HG03108 (cell line): ENCODE measurements at regions not wholly inside any gene's neighbourhood (a gene's known extent, or its start where the extent isn't known, plus 50 kb on each side); places are given as distances from the start of the nearest gene placed in this dataset.

Source experiments
- ATAC-seq: cut with Tn5 transposase; IDR thresholded peaks from one replicate; pipeline ENCODE4 v1.9.1; 2021; ENCODE audit warnings: moderate library complexity; ENCODE audit not compliant: unreplicated experiment

DNA sequence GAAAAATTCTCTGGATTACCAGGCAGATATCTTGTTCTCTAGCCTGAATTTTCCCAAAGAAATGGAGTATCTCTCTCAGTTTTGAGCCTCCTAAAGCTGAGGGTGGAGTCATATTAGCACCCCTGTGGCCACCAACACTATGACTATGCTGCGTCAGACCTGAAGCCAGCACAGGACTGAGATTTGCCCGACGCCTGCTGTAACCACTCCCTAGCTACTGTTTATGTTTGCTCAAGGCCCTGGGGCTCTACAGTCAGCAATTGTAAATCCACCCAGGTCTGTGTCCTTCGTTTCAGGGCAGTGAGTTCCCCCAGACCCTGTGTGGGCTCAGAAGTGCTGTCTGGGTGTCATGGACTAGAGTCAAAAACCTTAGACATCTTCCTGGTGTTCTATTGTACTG, 61.4 kb downstream of the ZXDA start:
- ATAC-seq: no peak

DNA sequence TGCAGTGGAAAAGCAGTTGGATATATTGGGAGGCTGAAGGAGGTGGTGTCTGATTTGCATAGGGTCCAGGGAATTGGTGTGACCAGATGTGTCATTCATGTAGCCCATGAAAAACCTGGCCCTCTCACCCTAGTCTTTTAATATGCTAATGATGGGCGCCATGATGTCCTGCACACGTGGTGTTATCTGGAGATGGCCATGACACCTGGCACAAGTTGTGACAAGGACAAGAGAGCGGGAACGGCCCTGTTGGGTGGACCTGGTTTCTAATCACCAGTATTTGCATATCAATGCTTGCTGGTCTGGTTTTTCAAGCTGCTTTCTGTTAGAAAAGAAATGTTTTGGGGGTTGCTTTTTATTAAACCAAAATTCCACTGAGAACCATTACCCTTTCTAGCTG, 87.4 kb downstream of the ZXDA start:
- no peak for ATAC-seq

DNA sequence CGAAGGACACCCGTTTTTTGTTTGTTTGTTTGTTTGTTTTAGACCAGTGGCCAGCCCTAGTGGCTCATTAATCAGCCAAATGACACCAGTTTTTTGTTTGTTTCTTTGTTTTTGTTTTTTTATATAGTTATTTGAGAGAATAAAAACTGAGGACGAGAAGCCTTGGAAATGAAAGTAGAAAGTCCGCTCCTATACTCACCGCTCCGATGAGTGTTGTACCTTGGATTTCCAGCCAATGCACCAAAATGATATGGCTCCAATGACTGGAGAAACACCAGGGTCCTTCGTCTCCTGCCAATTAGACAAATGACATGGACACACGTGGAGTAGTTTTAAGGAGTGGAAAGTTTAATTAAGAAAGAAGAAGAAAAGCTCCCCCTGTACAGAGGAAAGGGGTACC, 87.9 kb downstream of the ZXDA start:
- no peak for ATAC-seq

DNA sequence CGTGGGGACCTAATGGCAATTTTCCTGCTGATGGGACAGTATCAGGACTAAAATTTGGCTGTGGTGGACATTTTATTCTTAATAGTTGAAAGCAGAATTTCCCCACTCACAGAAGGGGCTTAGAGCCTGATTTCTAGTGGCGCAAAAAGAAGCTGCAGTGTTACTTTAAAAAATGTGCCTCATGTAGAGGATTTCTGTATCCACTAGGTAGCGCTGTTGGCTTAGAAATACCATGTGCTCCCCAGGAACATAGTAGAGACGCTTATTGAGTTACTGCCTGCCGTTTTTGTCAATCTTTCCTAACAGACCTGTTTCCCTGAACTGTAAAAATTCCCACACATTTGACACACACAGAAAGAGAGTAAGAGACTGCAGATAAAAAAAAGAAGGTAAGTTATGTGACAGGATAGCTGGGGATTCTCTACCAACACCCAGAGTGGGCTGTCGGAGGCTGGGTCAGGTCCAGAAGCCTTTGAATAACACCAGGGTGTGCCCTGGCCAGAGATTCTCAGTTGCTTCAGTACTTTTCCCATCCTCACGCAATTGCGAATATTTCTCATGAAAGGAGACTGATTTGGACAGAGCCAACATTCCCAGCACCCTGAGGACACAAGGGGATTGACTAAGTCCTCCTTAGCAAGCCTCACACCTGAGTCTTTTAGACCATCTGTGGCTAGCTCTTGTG, 88.4 kb downstream of the ZXDA start:
- peak; percentile 59 for ATAC-seq

DNA sequence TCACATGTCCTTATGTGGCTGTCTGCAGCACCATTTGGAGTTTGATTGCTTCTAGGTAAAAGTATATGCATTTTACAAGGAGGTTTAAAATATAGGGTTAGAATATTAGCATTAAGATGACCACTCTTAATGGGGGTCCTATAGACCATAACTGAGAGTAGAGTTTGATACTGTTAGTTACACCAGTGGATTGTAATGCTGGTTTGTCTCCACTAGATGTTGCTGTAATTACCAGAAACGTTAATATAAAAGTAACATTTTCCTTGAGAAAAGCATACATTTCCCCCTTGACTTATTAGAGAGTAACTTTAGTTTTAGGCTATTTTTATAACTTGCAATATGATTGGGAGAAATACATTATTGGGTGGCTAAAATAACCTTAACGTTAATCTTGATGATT, 93.0 kb downstream of the ZXDA start:
- ATAC-seq: no peak

DNA sequence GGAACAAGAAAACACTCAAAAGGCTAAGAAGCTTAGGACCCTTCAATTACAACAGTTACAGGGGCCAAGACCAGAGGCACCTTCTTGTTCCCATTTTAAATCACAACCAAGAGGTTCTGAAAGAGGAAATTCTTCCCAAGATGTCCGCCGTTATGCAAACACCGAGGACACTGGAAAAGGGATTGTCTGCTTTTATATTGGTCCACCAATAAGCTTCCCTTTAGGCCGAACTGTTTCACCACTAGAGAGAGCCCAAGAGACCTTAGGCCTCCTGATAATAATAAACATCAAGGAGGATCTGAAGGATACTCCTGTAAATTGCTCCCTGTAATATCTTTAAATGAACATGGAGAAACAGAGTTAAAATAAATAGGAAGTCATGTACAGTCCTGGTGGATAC, 92.6 kb upstream of the NLRP2B start:
- no peak for ATAC-seq

DNA sequence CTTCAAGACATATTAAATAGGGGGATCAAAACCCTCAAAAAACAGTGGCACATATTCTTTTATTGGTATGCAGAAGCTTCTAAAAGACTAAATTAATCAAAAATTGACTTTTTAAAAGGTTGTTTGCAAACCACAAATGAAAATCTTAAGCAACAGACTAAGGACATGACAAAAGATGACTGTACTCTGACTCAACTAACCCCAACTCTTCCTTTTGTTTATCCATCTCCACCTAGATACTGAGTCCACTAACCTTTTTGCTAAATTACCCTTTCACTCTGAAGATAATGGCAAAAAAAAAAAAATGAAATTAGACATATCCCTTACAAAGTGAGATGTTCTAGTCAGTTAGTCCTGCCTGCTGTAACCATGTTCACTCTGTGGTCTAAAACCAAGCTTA, 91.6 kb upstream of the NLRP2B start:
- no peak for ATAC-seq

DNA sequence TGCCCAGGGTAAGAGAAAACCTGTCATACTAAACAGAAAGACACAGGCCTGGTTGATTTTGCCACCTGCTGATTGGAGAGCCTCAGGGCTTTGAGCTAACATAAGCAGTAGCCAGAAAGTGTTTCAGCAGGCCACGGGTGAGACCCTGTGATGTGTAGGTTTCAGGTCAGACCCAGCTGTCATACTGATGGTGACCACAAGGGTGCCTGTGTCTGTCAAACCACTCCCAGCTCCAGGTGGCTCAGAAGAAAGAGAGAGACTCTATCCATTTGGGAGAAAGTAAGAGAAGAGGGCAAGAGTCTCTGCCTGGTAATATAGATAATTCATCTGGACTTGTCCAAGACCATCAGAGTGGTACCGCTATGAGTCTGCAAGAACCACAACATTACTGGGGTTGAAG, 72.8 kb upstream of the NLRP2B start:
- no peak for ATAC-seq

DNA sequence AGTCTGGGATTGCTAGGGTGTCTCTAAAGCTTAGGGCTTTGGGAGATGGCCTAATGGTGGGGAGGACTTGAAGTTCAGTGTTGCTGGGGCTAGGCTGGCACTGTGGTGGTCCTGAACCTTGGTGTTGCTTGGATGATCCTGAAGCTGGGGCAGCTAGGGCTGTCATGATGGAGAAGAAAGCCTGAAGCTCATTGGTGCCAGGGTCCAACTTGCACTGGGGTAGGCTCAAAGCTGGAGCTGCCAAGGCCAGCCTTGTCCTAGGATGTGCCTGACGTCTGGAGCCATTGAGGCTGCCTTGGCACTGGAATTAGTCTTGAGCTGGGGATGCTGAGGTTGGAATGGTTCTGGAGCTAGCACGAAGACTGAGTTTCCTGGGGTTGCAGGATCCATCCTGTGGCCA, 61.0 kb upstream of the NLRP2B start:
- no peak for ATAC-seq

DNA sequence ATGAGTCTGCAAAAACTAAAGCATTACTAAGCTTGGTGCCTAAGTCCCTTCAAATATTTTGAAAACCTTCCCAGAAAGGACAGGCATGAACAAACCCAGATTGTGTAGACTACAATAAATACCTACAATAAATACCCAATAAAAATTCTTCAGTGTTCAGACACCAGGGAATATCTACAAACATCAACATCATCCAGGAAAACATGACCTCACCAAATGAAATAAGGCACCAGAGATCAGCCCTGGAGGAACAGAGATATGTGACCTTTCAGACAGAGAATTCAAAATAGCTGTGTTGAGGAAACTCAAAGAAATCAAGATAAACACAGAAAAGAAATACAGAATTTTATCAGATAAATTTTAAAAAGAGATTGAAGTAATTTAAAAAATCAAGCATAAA, 57.8 kb upstream of the NLRP2B start:
- ATAC-seq: no peak
